Retina (tissue), 1 donor: ENCODE measurements at regions not wholly inside any gene's neighbourhood (a gene's known extent, or its start where the extent isn't known, plus 50 kb on each side); places are given as distances from the start of the nearest gene placed in this dataset.
"Not testable (repeated sequence)": the region's sequence is repeated elsewhere in the genome, so short reads cannot be mapped to it uniquely, and the experiment has no call there.

Source experiments
- DNase-seq: peaks from one replicate; pipeline ENCODE4 v3.0.0-alpha.2; 2016

- not testable (repeated sequence) for DNase-seq
Observed at GRCh38 chr13:66144357-66144756, 1085.8 kb downstream of the PCDH9 start.

GRCh38 chr13:66139701-66140100 is 1090.4 kb downstream of the PCDH9 start:
- no peak for DNase-seq

GRCh38 chr13:66139250-66139649 is 1090.9 kb downstream of the PCDH9 start:
- DNase-seq, result no peak

GRCh38 chr13:66138172-66138811 is 1091.8 kb downstream of the PCDH9 start:
- DNase-seq, result no peak

- no peak for DNase-seq
Observed at GRCh38 chr13:66137384-66137783, 1092.8 kb downstream of the PCDH9 start.

GRCh38 chr13:66128692-66129269 is 1101.4 kb downstream of the PCDH9 start:
- DNase-seq, result no peak

GRCh38 chr13:66128201-66128600 is 1101.9 kb downstream of the PCDH9 start:
- no peak for DNase-seq

- DNase-seq, result no peak
Observed at GRCh38 chr13:66117563-66117962, 1112.6 kb downstream of the PCDH9 start.

- no peak for DNase-seq
Observed at GRCh38 chr13:66113882-66114526, 1116.1 kb downstream of the PCDH9 start.

GRCh38 chr13:66111628-66112027 is 1118.5 kb downstream of the PCDH9 start:
- DNase-seq, result no peak

GRCh38 chr13:66106246-66106645 is 1123.9 kb downstream of the PCDH9 start:
- DNase-seq, result no peak

GRCh38 chr13:66102864-66103263 is 1127.3 kb downstream of the PCDH9 start:
- DNase-seq, result no peak

- no peak for DNase-seq
Observed at GRCh38 chr13:66099825-66100224, 1130.3 kb downstream of the PCDH9 start.

GRCh38 chr13:66098931-66099628 is 1131.1 kb downstream of the PCDH9 start:
- no peak for DNase-seq

GRCh38 chr13:66089711-66090110 is 1140.4 kb downstream of the PCDH9 start:
- DNase-seq, result no peak

- DNase-seq, result no peak
Observed at GRCh38 chr13:66087269-66087710, 1142.8 kb downstream of the PCDH9 start.

- no peak for DNase-seq
Observed at GRCh38 chr13:66077132-66077689, 1152.9 kb downstream of the PCDH9 start.

GRCh38 chr13:66076417-66076816 is 1153.7 kb downstream of the PCDH9 start:
- no peak for DNase-seq

- no peak for DNase-seq
Observed at GRCh38 chr13:66074018-66074615, 1156.0 kb downstream of the PCDH9 start.

GRCh38 chr13:66072097-66072496 is 1158.0 kb downstream of the PCDH9 start:
- DNase-seq, result not testable (repeated sequence)

- DNase-seq, result no peak
Observed at GRCh38 chr13:66071608-66072007, 1158.5 kb downstream of the PCDH9 start.

- no peak for DNase-seq
Observed at GRCh38 chr13:66071029-66071428, 1159.1 kb downstream of the PCDH9 start.

- no peak for DNase-seq
Observed at GRCh38 chr13:66069570-66069969, 1160.6 kb downstream of the PCDH9 start.
